Raji (cell line): ENCODE measurements at regions not wholly inside any gene's neighbourhood (a gene's known extent, or its start where the extent isn't known, plus 50 kb on each side); places are given as distances from the start of the nearest gene placed in this dataset.

Experiments used
- POLR2A ChIP-seq: IDR thresholded peaks from 2 replicates; pipeline ENCODE4 v1.6.1; 2011; ENCODE audit warnings: low read depth, low read length, control low read depth; ENCODE audit not compliant: insufficient read depth

- no peak for TF ChIP-seq POLR2A
Measured at GRCh38 chr12:9329019-9329418, 120.8 kb upstream of the PZP start.

GRCh38 chr12:9328065-9328464, 119.9 kb upstream of the PZP start:
- TF ChIP-seq POLR2A = no peak

- no peak for TF ChIP-seq POLR2A
Measured at GRCh38 chr12:9327320-9327719, 119.1 kb upstream of the PZP start.

- no peak for TF ChIP-seq POLR2A
Measured at GRCh38 chr12:9326085-9326484, 117.9 kb upstream of the PZP start.

GRCh38 chr12:9325471-9325870, 117.3 kb upstream of the PZP start:
- no peak for TF ChIP-seq POLR2A

GRCh38 chr12:9324782-9325181, 116.6 kb upstream of the PZP start:
- no peak for TF ChIP-seq POLR2A

- no peak for TF ChIP-seq POLR2A
Measured at GRCh38 chr12:9323144-9323681, 115.0 kb upstream of the PZP start.

- no peak for TF ChIP-seq POLR2A
Measured at GRCh38 chr12:9319842-9320173, 111.6 kb upstream of the PZP start.

GRCh38 chr12:9319044-9319841, 111.0 kb upstream of the PZP start:
- TF ChIP-seq POLR2A = no peak

- TF ChIP-seq POLR2A = peak; percentile 71
Measured at GRCh38 chr12:9283346-9284095, 75.3 kb upstream of the PZP start.

GRCh38 chr12:9276990-9277389, 68.8 kb upstream of the PZP start:
- TF ChIP-seq POLR2A = no peak

GRCh38 chr12:9273276-9273675, 65.1 kb upstream of the PZP start:
- TF ChIP-seq POLR2A = no peak

GRCh38 chr12:9271875-9272274, 63.7 kb upstream of the PZP start:
- no peak for TF ChIP-seq POLR2A

- no peak for TF ChIP-seq POLR2A
Measured at GRCh38 chr12:9264546-9264945, 56.4 kb upstream of the PZP start.

GRCh38 chr12:9260931-9261330, 52.7 kb upstream of the PZP start:
- TF ChIP-seq POLR2A = no peak

GRCh38 chr12:9258676-9259075, 50.5 kb upstream of the PZP start:
- TF ChIP-seq POLR2A = no peak
